Keratinocyte (primary cell): ENCODE measurements at regions not wholly inside any gene's neighbourhood (a gene's known extent, or its start where the extent isn't known, plus 50 kb on each side); places are given as distances from the start of the nearest gene placed in this dataset.
A peak's percentile ranks its signal among the peaks of the same experiment; 100 is the strongest.

Source experiments
- DNase-seq: peaks from one replicate; pipeline ENCODE4 v3.0.0-alpha.2; 2011; ENCODE audit warnings: low read depth, missing footprints, low spot score
- FAIRE-seq: peaks from 2 replicates; lab custom pipeline; 2011; peaks lifted over from hg19 to GRCh38; lab: Jason Lieb, UNC
- H2AFZ ChIP-seq: 2 replicates; pipeline ENCODE4 v1.6.0; 2012; ENCODE audit warnings: low read length, control low read depth, inconsistent platforms; ENCODE audit not compliant: control insufficient read depth
- H3K27ac ChIP-seq: 2 replicates; pipeline ENCODE4 v1.5.1; 2011; ENCODE audit warnings: low read length; ENCODE audit not compliant: control insufficient read depth, insufficient read depth
- H3K27me3 ChIP-seq: 3 replicates; pipeline ENCODE4 v1.6.0; 2011; ENCODE audit warnings: low read length; ENCODE audit not compliant: control insufficient read depth, insufficient read depth; ENCODE audit errors: extremely low read depth
- H3K36me3 ChIP-seq, 2 experiments: 2 replicates in 1 of 2; 3 replicates in 1 of 2; pipeline ENCODE4 v1.5.1; 2011; ENCODE audit warnings: low read length in 2 of 2, mild to moderate bottlenecking in 1 of 2; ENCODE audit not compliant: control insufficient read depth in 2 of 2, insufficient read depth in 2 of 2; ENCODE audit errors: extremely low read depth in 1 of 2
- H3K4me1 ChIP-seq: 3 replicates; pipeline ENCODE4 v1.5.1; 2011; ENCODE audit warnings: low read length; ENCODE audit not compliant: control insufficient read depth, insufficient read depth; ENCODE audit errors: extremely low read depth
- H3K4me2 ChIP-seq: 3 replicates; pipeline ENCODE4 v1.6.0; 2011; ENCODE audit warnings: low read depth, low read length; ENCODE audit not compliant: control insufficient read depth, insufficient read depth; ENCODE audit errors: extremely low read depth
- H3K4me3 ChIP-seq, 3 experiments: fragments of 200-600 bp in 1 of 3; sonication (generic) in 1 of 3; 2 replicates in 2 of 3; 3 replicates in 1 of 3; pipeline ENCODE4 v1.5.1; 2011 to 2016; ENCODE audit warnings: low read length in 3 of 3, mild to moderate bottlenecking in 3 of 3, control low read depth in 2 of 3, inconsistent platforms in 1 of 3, low read depth in 1 of 3, mixed read lengths in 1 of 3, mixed run types in 1 of 3, moderate library complexity in 1 of 3; ENCODE audit not compliant: control insufficient read depth in 2 of 3, insufficient read depth in 2 of 3; ENCODE audit errors: extremely low read depth in 1 of 3
- H3K79me2 ChIP-seq: 2 replicates; pipeline ENCODE4 v1.6.0; 2012; ENCODE audit warnings: low read length; ENCODE audit not compliant: control insufficient read depth, insufficient read depth
- H3K9ac ChIP-seq: 3 replicates; pipeline ENCODE4 v1.6.0; 2011; ENCODE audit warnings: low read length; ENCODE audit not compliant: control insufficient read depth, insufficient read depth; ENCODE audit errors: extremely low read depth
- H3K9me1 ChIP-seq: 3 replicates; pipeline ENCODE4 v1.6.0; 2011; ENCODE audit warnings: low read length; ENCODE audit not compliant: control insufficient read depth, insufficient read depth; ENCODE audit errors: extremely low read depth
- H3K9me3 ChIP-seq: 2 replicates; pipeline ENCODE4 v1.5.1; 2012; ENCODE audit warnings: low read depth, low read length; ENCODE audit not compliant: control insufficient read depth
- H4K20me1 ChIP-seq: 3 replicates; pipeline ENCODE4 v1.6.0; 2011; ENCODE audit warnings: low read length; ENCODE audit not compliant: control insufficient read depth, insufficient read depth; ENCODE audit errors: extremely low read depth
- EZH2 ChIP-seq: IDR thresholded peaks from one replicate; pipeline ENCODE4 v1.6.1; 2012; ENCODE audit warnings: inconsistent platforms, mild to moderate bottlenecking, low read length, moderate library complexity
- dilution Hi-C: fragments of 300-500 bp; cut with MboI; formaldehyde crosslinking; loops from one replicate; pipeline ENCODE4 v1.7.0; 2020; ENCODE audit warnings: low sequenced_read_pairs; ENCODE audit not compliant: extremely low pct_ligation_motif_present
- TF ChIP-seq, protein P1 (sequence below), 3 experiments: IDR thresholded peaks in 1 of 3; conservative IDR thresholded peaks in 1 of 3; optimal IDR thresholded peaks in 1 of 3; 2 replicates in 2 of 3; 3 replicates in 1 of 3; pipeline versions ENCODE3 to v1.5.1; 2011; ENCODE audit warnings: low read length in 3 of 3, mild to moderate bottlenecking in 3 of 3, moderate library complexity in 2 of 3, control low read depth in 1 of 3, inconsistent platforms in 1 of 3; ENCODE audit not compliant: insufficient read depth in 2 of 3; ENCODE audit errors: extremely low read depth in 1 of 3

GRCh38 chr6:137660296-137660731 is 166.1 kb upstream of the OLIG3 start:
- Histone ChIP-seq H3K4me2 (no peak overlapping the region), H2AFZ (no peak overlapping the region), H3K27me3 (peaks cover 5% of the 10 kb centered on the region), H3K9ac (no peak overlapping the region), H4K20me1 (no peaks in the 10 kb centered on the region), H3K4me3 (no peak overlapping the region), H3K9me3 (no peaks in the 10 kb centered on the region), H3K79me2 (no peaks in the 10 kb centered on the region), H3K27ac (no peak overlapping the region), H3K36me3 (no peaks in the 10 kb centered on the region), H3K4me1 (no peaks in the 10 kb centered on the region), H3K9me1 (no peaks in the 10 kb centered on the region)
- DNase-seq (no peak), FAIRE-seq (no peak)
- dilution Hi-C loops, result no loop called here
- no peak for TF ChIP-seq EZH2
- TF ChIP-seq, protein P1, sequence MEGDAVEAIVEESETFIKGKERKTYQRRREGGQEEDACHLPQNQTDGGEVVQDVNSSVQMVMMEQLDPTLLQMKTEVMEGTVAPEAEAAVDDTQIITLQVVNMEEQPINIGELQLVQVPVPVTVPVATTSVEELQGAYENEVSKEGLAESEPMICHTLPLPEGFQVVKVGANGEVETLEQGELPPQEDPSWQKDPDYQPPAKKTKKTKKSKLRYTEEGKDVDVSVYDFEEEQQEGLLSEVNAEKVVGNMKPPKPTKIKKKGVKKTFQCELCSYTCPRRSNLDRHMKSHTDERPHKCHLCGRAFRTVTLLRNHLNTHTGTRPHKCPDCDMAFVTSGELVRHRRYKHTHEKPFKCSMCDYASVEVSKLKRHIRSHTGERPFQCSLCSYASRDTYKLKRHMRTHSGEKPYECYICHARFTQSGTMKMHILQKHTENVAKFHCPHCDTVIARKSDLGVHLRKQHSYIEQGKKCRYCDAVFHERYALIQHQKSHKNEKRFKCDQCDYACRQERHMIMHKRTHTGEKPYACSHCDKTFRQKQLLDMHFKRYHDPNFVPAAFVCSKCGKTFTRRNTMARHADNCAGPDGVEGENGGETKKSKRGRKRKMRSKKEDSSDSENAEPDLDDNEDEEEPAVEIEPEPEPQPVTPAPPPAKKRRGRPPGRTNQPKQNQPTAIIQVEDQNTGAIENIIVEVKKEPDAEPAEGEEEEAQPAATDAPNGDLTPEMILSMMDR (optimal IDR thresholded peaks at IDR 0.05 in 1 of 3, IDR thresholded peaks at IDR 0.05 in 1 of 3, conservative IDR thresholded peaks at IDR 0.05 in 1 of 3; ENCODE audit: extremely low read depth in 1 of 3, insufficient read depth in 2 of 3, low read length in 3 of 3), result no peak

GRCh38 chr6:137661601-137662000 is 167.4 kb upstream of the OLIG3 start:
- Histone ChIP-seq H3K27ac (no peak overlapping the region), H3K9me3 (no peaks in the 10 kb centered on the region), H3K4me1 (no peaks in the 10 kb centered on the region), H4K20me1 (no peaks in the 10 kb centered on the region), H3K9me1 (no peaks in the 10 kb centered on the region), H2AFZ (no peak overlapping the region), H3K27me3 (peaks cover 5% of the 10 kb centered on the region), H3K9ac (no peak overlapping the region), H3K36me3 (no peaks in the 10 kb centered on the region), H3K4me3 (no peak overlapping the region), H3K79me2 (no peaks in the 10 kb centered on the region), H3K4me2 (no peak overlapping the region)
- dilution Hi-C loops, result no loop called here
- TF ChIP-seq, protein P1 (optimal IDR thresholded peaks at IDR 0.05 in 1 of 3, IDR thresholded peaks at IDR 0.05 in 1 of 3, conservative IDR thresholded peaks at IDR 0.05 in 1 of 3; ENCODE audit: extremely low read depth in 1 of 3, insufficient read depth in 2 of 3, low read length in 3 of 3), result peak; percentile 61 to 67 (median 66)
- TF ChIP-seq EZH2, result no peak
- FAIRE-seq, result peak; percentile 56
- no peak for DNase-seq
